HUES64 (cell line): ENCODE measurements at regions not wholly inside any gene's neighbourhood (a gene's known extent, or its start where the extent isn't known, plus 50 kb on each side); places are given as distances from the start of the nearest gene placed in this dataset.

Experiments used
- H3K27ac ChIP-seq: 2 replicates; pipeline ENCODE4 v1.7.0; 2013; ENCODE audit warnings: low read depth, low read length, inconsistent platforms
- H3K27me3 ChIP-seq: 2 replicates; pipeline ENCODE4 v1.6.1; 2013; ENCODE audit warnings: mild to moderate bottlenecking, low read length; ENCODE audit not compliant: insufficient read depth
- H3K36me3 ChIP-seq: 2 replicates; pipeline ENCODE4 v1.6.1; 2013; ENCODE audit warnings: mild to moderate bottlenecking, low read length; ENCODE audit not compliant: insufficient read depth
- H3K4me1 ChIP-seq: 2 replicates; pipeline ENCODE4 v1.6.1; 2013; ENCODE audit warnings: mild to moderate bottlenecking, low read length, moderate library complexity; ENCODE audit not compliant: insufficient read depth
- H3K4me3 ChIP-seq: 2 replicates; pipeline ENCODE4 v1.5.1; 2013; ENCODE audit warnings: mild to moderate bottlenecking, low read length, moderate library complexity
- H3K9ac ChIP-seq: 2 replicates; pipeline ENCODE4 v1.6.1; 2013; ENCODE audit warnings: mild to moderate bottlenecking, low read depth, low read length
- H3K9me3 ChIP-seq: 2 replicates; pipeline ENCODE4 v1.6.1; 2013; ENCODE audit warnings: low read depth, low read length; ENCODE audit not compliant: insufficient read depth
- WGBS: fragments of 150-250, 120-280 bp; methylation state at CpG from one replicate; pipeline ENCODE4 v1.1.7; 2013; ENCODE audit warnings: missing lambda C conversion rate; 5-methylcytosine and 5-hydroxymethylcytosine counted together

- Histone ChIP-seq H3K36me3 (no peaks in the 10 kb centered on the region), H3K9me3 (peaks cover 87% of the 10 kb centered on the region), H3K27me3 (no peaks in the 10 kb centered on the region), H3K27ac (no peak overlapping the region), H3K9ac (no peak overlapping the region), H3K4me3 (no peak overlapping the region), H3K4me1 (no peaks in the 10 kb centered on the region)
- WGBS: 86% methylated on average over 10 of the region's 10 CpGs
Observed at GRCh38 chr10:36994886-36995285, 130.5 kb upstream of the ANKRD30A start.

GRCh38 chr10:36989233-36989632 lies 136.2 kb upstream of the ANKRD30A start:
- Histone ChIP-seq H3K4me3 (no peak overlapping the region), H3K9me3 (peaks cover 76% of the 10 kb centered on the region), H3K36me3 (no peaks in the 10 kb centered on the region), H3K27me3 (no peaks in the 10 kb centered on the region), H3K27ac (no peak overlapping the region), H3K4me1 (no peaks in the 10 kb centered on the region), H3K9ac (no peak overlapping the region)
- 85% methylated on average over 12 of the region's 12 CpGs for WGBS

GRCh38 chr10:36946598-36946997 lies 178.8 kb upstream of the ANKRD30A start:
- Histone ChIP-seq H3K27ac (no peak overlapping the region), H3K9ac (no peak overlapping the region), H3K27me3 (no peaks in the 10 kb centered on the region), H3K36me3 (no peaks in the 10 kb centered on the region), H3K4me1 (no peaks in the 10 kb centered on the region), H3K4me3 (no peak overlapping the region), H3K9me3 (peaks cover 86% of the 10 kb centered on the region)
- no CpG with 5 or more reads among the region's 2 CpGs for WGBS

- no peaks in the 10 kb centered on the region for H3K4me1 ChIP-seq
Observed at GRCh38 chr10:36943544-36943943, 181.9 kb upstream of the ANKRD30A start.

GRCh38 chr10:36942616-36943015 lies 182.8 kb upstream of the ANKRD30A start:
- 85% methylated on average over 7 of the region's 8 CpGs for WGBS
- no peaks in the 10 kb centered on the region for H3K27me3 ChIP-seq
- H3K36me3 ChIP-seq: no peaks in the 10 kb centered on the region
- H3K4me1 ChIP-seq: no peaks in the 10 kb centered on the region
- H3K27ac ChIP-seq: no peak overlapping the region
- no peak overlapping the region for H3K9ac ChIP-seq
- peaks cover 90% of the 10 kb centered on the region for H3K9me3 ChIP-seq
- no peak overlapping the region for H3K4me3 ChIP-seq

More at GRCh38 chr10:36943544-36943943, 181.9 kb upstream of the ANKRD30A start:
- H3K4me3 ChIP-seq: no peak overlapping the region
- H3K9me3 ChIP-seq: peaks cover 90% of the 10 kb centered on the region
- no peak overlapping the region for H3K27ac ChIP-seq
- no peak overlapping the region for H3K9ac ChIP-seq
- WGBS: 79% methylated on average over 12 of the region's 12 CpGs
- H3K27me3 ChIP-seq: no peaks in the 10 kb centered on the region
- no peaks in the 10 kb centered on the region for H3K36me3 ChIP-seq

GRCh38 chr10:36903040-36903439 lies 222.4 kb upstream of the ANKRD30A start:
- Histone ChIP-seq H3K36me3 (no peaks in the 10 kb centered on the region), H3K4me3 (no peak overlapping the region), H3K27ac (no peak overlapping the region), H3K9ac (no peak overlapping the region), H3K9me3 (peaks cover 85% of the 10 kb centered on the region), H3K27me3 (no peaks in the 10 kb centered on the region), H3K4me1 (no peaks in the 10 kb centered on the region)
- 93% methylated on average over 2 of the region's 2 CpGs for WGBS

- no peak overlapping the region for H3K27ac ChIP-seq
- H3K27me3 ChIP-seq: no peaks in the 10 kb centered on the region
- H3K9me3 ChIP-seq: peaks cover 71% of the 10 kb centered on the region
- H3K36me3 ChIP-seq: no peaks in the 10 kb centered on the region
- no peaks in the 10 kb centered on the region for H3K4me1 ChIP-seq
- H3K9ac ChIP-seq: no peak overlapping the region
- H3K4me3 ChIP-seq: no peak overlapping the region
- 81% methylated on average over 5 of the region's 5 CpGs for WGBS
Observed at GRCh38 chr10:36899652-36900051, 225.7 kb upstream of the ANKRD30A start.

GRCh38 chr10:36888925-36889573 lies 236.3 kb upstream of the ANKRD30A start:
- Histone ChIP-seq H3K4me1 (no peaks in the 10 kb centered on the region), H3K9ac (no peak overlapping the region), H3K27ac (no peak overlapping the region), H3K9me3 (peaks cover 19% of the 10 kb centered on the region), H3K27me3 (no peaks in the 10 kb centered on the region), H3K4me3 (no peak overlapping the region), H3K36me3 (no peaks in the 10 kb centered on the region)
- 53% methylated on average over 5 of the region's 6 CpGs for WGBS

GRCh38 chr10:36886303-36886891 lies 239.0 kb upstream of the ANKRD30A start:
- 77% methylated on average over 8 of the region's 8 CpGs for WGBS
- H3K27me3 ChIP-seq: no peaks in the 10 kb centered on the region
- H3K36me3 ChIP-seq: no peaks in the 10 kb centered on the region
- H3K4me1 ChIP-seq: no peaks in the 10 kb centered on the region
- no peak overlapping the region for H3K27ac ChIP-seq
- no peak overlapping the region for H3K4me3 ChIP-seq
- H3K9ac ChIP-seq: no peak overlapping the region
- H3K9me3 ChIP-seq: peaks cover 27% of the 10 kb centered on the region

- Histone ChIP-seq H3K27ac (no peak overlapping the region), H3K9me3 (peaks cover 24% of the 10 kb centered on the region), H3K36me3 (no peaks in the 10 kb centered on the region), H3K9ac (no peak overlapping the region), H3K4me3 (no peak overlapping the region), H3K4me1 (no peaks in the 10 kb centered on the region), H3K27me3 (no peaks in the 10 kb centered on the region)
- WGBS: 80% methylated on average over 5 of the region's 5 CpGs
Observed at GRCh38 chr10:36885746-36886145, 239.7 kb upstream of the ANKRD30A start.

- no peaks in the 10 kb centered on the region for H3K27me3 ChIP-seq
- H3K27ac ChIP-seq: no peak overlapping the region
- H3K9ac ChIP-seq: no peak overlapping the region
- H3K9me3 ChIP-seq: peaks cover 24% of the 10 kb centered on the region
- no peak overlapping the region for H3K4me3 ChIP-seq
- H3K36me3 ChIP-seq: no peaks in the 10 kb centered on the region
- WGBS: 67% methylated on average over 3 of the region's 3 CpGs
- no peaks in the 10 kb centered on the region for H3K4me1 ChIP-seq
Observed at GRCh38 chr10:36882781-36883180, 242.6 kb upstream of the ANKRD30A start.
